Chondrocyte (in vitro differentiated cells): ENCODE measurements at regions not wholly inside any gene's neighbourhood (a gene's known extent, or its start where the extent isn't known, plus 50 kb on each side); places are given as distances from the start of the nearest gene placed in this dataset.

Experiments
- DNase-seq: peaks from one replicate; pipeline ENCODE4 v3.0.0; 2021; ENCODE audit warnings: mixed read lengths, low spot score
- H3K27ac Mint-ChIP-seq: one replicate; pipeline ENCODE4 v1.8.0; 2021; ENCODE audit warnings: mild to moderate bottlenecking, moderate library complexity, mixed read lengths; ENCODE audit not compliant: unreplicated experiment
- H3K27me3 Mint-ChIP-seq: 2 replicates; pipeline ENCODE4 v1.8.0; 2021; ENCODE audit warnings: low read depth, mixed read lengths
- H3K36me3 Mint-ChIP-seq: 2 replicates; pipeline ENCODE4 v1.8.0; 2021; ENCODE audit warnings: low read depth, mixed read lengths
- H3K4me1 Mint-ChIP-seq: 2 replicates; pipeline ENCODE4 v1.8.0; 2021; ENCODE audit warnings: low read depth, mild to moderate bottlenecking, mixed read lengths
- H3K4me3 Mint-ChIP-seq: one replicate; pipeline ENCODE4 v1.8.0; 2021; ENCODE audit warnings: mild to moderate bottlenecking, moderate library complexity, mixed read lengths; ENCODE audit not compliant: unreplicated experiment
- H3K9me3 Mint-ChIP-seq: 2 replicates; pipeline ENCODE4 v1.8.0; 2021; ENCODE audit warnings: low read depth, mixed read lengths
- CTCF ChIP-seq: fragments of 200-600 bp; sonication (generic); IDR thresholded peaks from 2 replicates; pipeline ENCODE4 v1.5.0; 2021; ENCODE audit warnings: antibody characterized with exemption, mild to moderate bottlenecking, moderate library complexity

GRCh38 chr1:79785964-79786363 is 779.4 kb upstream of the ADGRL4 start:
- DNase-seq: no peak
- Mint-ChIP-seq H3K27me3 (no peaks in the 10 kb centered on the region), H3K27ac (no peak overlapping the region), H3K4me1 (peaks cover 2% of the 10 kb centered on the region), H3K36me3 (no peaks in the 10 kb centered on the region), H3K4me3 (no peak overlapping the region), H3K9me3 (no peaks in the 10 kb centered on the region)
- TF ChIP-seq CTCF: no peak

- no peak for DNase-seq
- TF ChIP-seq CTCF: no peak
- Mint-ChIP-seq H3K4me3 (no peak overlapping the region), H3K9me3 (no peaks in the 10 kb centered on the region), H3K4me1 (no peaks in the 10 kb centered on the region), H3K27ac (no peak overlapping the region), H3K36me3 (no peaks in the 10 kb centered on the region), H3K27me3 (no peaks in the 10 kb centered on the region)
Observed at GRCh38 chr1:79785561-79785960, 779.0 kb upstream of the ADGRL4 start.

GRCh38 chr1:79781261-79781660 is 774.7 kb upstream of the ADGRL4 start:
- H3K27me3 Mint-ChIP-seq: no peaks in the 10 kb centered on the region
- no peaks in the 10 kb centered on the region for H3K4me1 Mint-ChIP-seq
- no peaks in the 10 kb centered on the region for H3K9me3 Mint-ChIP-seq
- H3K4me3 Mint-ChIP-seq: no peak overlapping the region
- no peak for TF ChIP-seq CTCF
- DNase-seq: no peak
- no peaks in the 10 kb centered on the region for H3K36me3 Mint-ChIP-seq
- no peak overlapping the region for H3K27ac Mint-ChIP-seq

- H3K9me3 Mint-ChIP-seq: no peaks in the 10 kb centered on the region
- H3K36me3 Mint-ChIP-seq: no peaks in the 10 kb centered on the region
- H3K4me3 Mint-ChIP-seq: no peak overlapping the region
- no peak for TF ChIP-seq CTCF
- no peak for DNase-seq
- H3K27ac Mint-ChIP-seq: no peak overlapping the region
- no peaks in the 10 kb centered on the region for H3K4me1 Mint-ChIP-seq
- H3K27me3 Mint-ChIP-seq: no peaks in the 10 kb centered on the region
Observed at GRCh38 chr1:79777481-79778219, 771.1 kb upstream of the ADGRL4 start.

- TF ChIP-seq CTCF: no peak
- no peak for DNase-seq
- Mint-ChIP-seq H3K4me3 (no peak overlapping the region), H3K9me3 (no peaks in the 10 kb centered on the region), H3K27ac (no peak overlapping the region), H3K27me3 (no peaks in the 10 kb centered on the region), H3K4me1 (no peaks in the 10 kb centered on the region), H3K36me3 (no peaks in the 10 kb centered on the region)
Observed at GRCh38 chr1:79775402-79775801, 768.9 kb upstream of the ADGRL4 start.
